WTC11 (cell line): ENCODE measurements at regions not wholly inside any gene's neighbourhood (a gene's known extent, or its start where the extent isn't known, plus 50 kb on each side); places are given as distances from the start of the nearest gene placed in this dataset.

Experiments
- MYBL2 ChIP-seq: sonication (generic); formaldehyde crosslinking; IDR thresholded peaks from 2 replicates; pipeline ENCODE4 v1.8.1; 2023; ENCODE audit warnings: mild to moderate bottlenecking, moderate library complexity, missing genetic modification reagents
- ZNF232 ChIP-seq: sonication (generic); formaldehyde crosslinking; IDR thresholded peaks from 2 replicates; pipeline ENCODE4 v1.8.0; 2022; ENCODE audit warnings: mild to moderate bottlenecking, missing genetic modification reagents
- TF ChIP-seq, protein P1 (sequence below): fragments of 200-600 bp; IDR thresholded peaks from 2 replicates; pipeline ENCODE4 v1.8.0; 2022; ENCODE audit warnings: antibody characterized with exemption

- TF ChIP-seq ZNF232 (CRISPR knock-in tag) (no peak), MYBL2 (no peak)
- TF ChIP-seq, protein P1, sequence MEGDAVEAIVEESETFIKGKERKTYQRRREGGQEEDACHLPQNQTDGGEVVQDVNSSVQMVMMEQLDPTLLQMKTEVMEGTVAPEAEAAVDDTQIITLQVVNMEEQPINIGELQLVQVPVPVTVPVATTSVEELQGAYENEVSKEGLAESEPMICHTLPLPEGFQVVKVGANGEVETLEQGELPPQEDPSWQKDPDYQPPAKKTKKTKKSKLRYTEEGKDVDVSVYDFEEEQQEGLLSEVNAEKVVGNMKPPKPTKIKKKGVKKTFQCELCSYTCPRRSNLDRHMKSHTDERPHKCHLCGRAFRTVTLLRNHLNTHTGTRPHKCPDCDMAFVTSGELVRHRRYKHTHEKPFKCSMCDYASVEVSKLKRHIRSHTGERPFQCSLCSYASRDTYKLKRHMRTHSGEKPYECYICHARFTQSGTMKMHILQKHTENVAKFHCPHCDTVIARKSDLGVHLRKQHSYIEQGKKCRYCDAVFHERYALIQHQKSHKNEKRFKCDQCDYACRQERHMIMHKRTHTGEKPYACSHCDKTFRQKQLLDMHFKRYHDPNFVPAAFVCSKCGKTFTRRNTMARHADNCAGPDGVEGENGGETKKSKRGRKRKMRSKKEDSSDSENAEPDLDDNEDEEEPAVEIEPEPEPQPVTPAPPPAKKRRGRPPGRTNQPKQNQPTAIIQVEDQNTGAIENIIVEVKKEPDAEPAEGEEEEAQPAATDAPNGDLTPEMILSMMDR: no peak
Observed at GRCh38 chr3:72036899-72037298, 252.0 kb upstream of the PROK2 start.
